GM18505 (cell line): ENCODE measurements at regions not wholly inside any gene's neighbourhood (a gene's known extent, or its start where the extent isn't known, plus 50 kb on each side); places are given as distances from the start of the nearest gene placed in this dataset.

ENCODE experiments used
- ATAC-seq: cut with Tn5 transposase; IDR thresholded peaks from one replicate; pipeline ENCODE4 v1.9.1; 2021; ENCODE audit not compliant: unreplicated experiment
- POLR2A ChIP-seq: IDR thresholded peaks from 4 replicates; pipeline ENCODE4 v1.6.1; 2011; ENCODE audit warnings: borderline replicate concordance; ENCODE audit not compliant: insufficient read depth, insufficient read length; ENCODE audit errors: extremely low read depth

- TF ChIP-seq POLR2A = no peak
- no peak for ATAC-seq
Observed at GRCh38 chr7:125485223-125485622, 555.6 kb upstream of the POT1 start.

GRCh38 chr7:125484755-125485154, 555.1 kb upstream of the POT1 start:
- no peak for TF ChIP-seq POLR2A
- ATAC-seq = no peak

- ATAC-seq = no peak
- TF ChIP-seq POLR2A = no peak
Observed at GRCh38 chr7:125481323-125481722, 551.7 kb upstream of the POT1 start.

GRCh38 chr7:125480762-125481161, 551.1 kb upstream of the POT1 start:
- TF ChIP-seq POLR2A = no peak
- ATAC-seq = no peak

GRCh38 chr7:125468855-125469174, 539.2 kb upstream of the POT1 start:
- ATAC-seq = no peak
- no peak for TF ChIP-seq POLR2A

GRCh38 chr7:125467996-125468854, 538.6 kb upstream of the POT1 start:
- ATAC-seq = no peak
- TF ChIP-seq POLR2A = no peak

GRCh38 chr7:125465527-125465926, 535.9 kb upstream of the POT1 start:
- no peak for TF ChIP-seq POLR2A
- no peak for ATAC-seq

GRCh38 chr7:125462615-125463014, 533.0 kb upstream of the POT1 start:
- TF ChIP-seq POLR2A = no peak
- no peak for ATAC-seq

GRCh38 chr7:125459038-125459437, 529.4 kb upstream of the POT1 start:
- no peak for ATAC-seq
- no peak for TF ChIP-seq POLR2A

GRCh38 chr7:125450749-125451148, 521.1 kb upstream of the POT1 start:
- ATAC-seq = no peak
- TF ChIP-seq POLR2A = no peak

GRCh38 chr7:125445836-125446235, 516.2 kb upstream of the POT1 start:
- TF ChIP-seq POLR2A = no peak
- ATAC-seq = no peak

- no peak for TF ChIP-seq POLR2A
- ATAC-seq = no peak
Observed at GRCh38 chr7:125444864-125445263, 515.2 kb upstream of the POT1 start.

- no peak for TF ChIP-seq POLR2A
- ATAC-seq = no peak
Observed at GRCh38 chr7:125436220-125436619, 506.6 kb upstream of the POT1 start.

GRCh38 chr7:125431349-125431748, 501.7 kb upstream of the POT1 start:
- no peak for TF ChIP-seq POLR2A
- ATAC-seq = no peak

- no peak for ATAC-seq
Observed at GRCh38 chr7:125430013-125430412, 500.4 kb upstream of the POT1 start.

More at GRCh38 chr7:125430013-125430412, 500.4 kb upstream of the POT1 start:
- no peak for TF ChIP-seq POLR2A
